Activated T-cell treated with anti-CD3 and anti-CD28 coated beads, Interleukin-2, amount 50 U/mL, for 1 hour (primary cell): ENCODE measurements at regions not wholly inside any gene's neighbourhood (a gene's known extent, or its start where the extent isn't known, plus 50 kb on each side); places are given as distances from the start of the nearest gene placed in this dataset.
"Not testable (repeated sequence)": the region's sequence is repeated elsewhere in the genome, so short reads cannot be mapped to it uniquely, and the experiment has no call there.

Source experiments
- DNase-seq: peaks from one replicate; pipeline ENCODE4 v3.0.0-alpha.2; 2020

GRCh38 chr7:6939896-6940295, 113.8 kb upstream of the CCZ1B start:
- not testable (repeated sequence) for DNase-seq

- DNase-seq, result not testable (repeated sequence)
These were observed 120.8 kb upstream of the CCZ1B start for GRCh38 chr7:6946873-6947272.

- DNase-seq, result not testable (repeated sequence)
These were observed 124.2 kb upstream of the CCZ1B start for GRCh38 chr7:6950231-6950630.

GRCh38 chr7:6951553-6951952, 125.5 kb upstream of the CCZ1B start:
- DNase-seq, result not testable (repeated sequence)

- DNase-seq, result not testable (repeated sequence)
These were observed 127.2 kb upstream of the CCZ1B start for GRCh38 chr7:6953138-6953797.

GRCh38 chr7:6953798-6954181, 127.7 kb upstream of the CCZ1B start:
- DNase-seq, result not testable (repeated sequence)

GRCh38 chr7:6955385-6955784, 129.3 kb upstream of the CCZ1B start:
- DNase-seq, result not testable (repeated sequence)

GRCh38 chr7:6955990-6956566, 130.0 kb upstream of the CCZ1B start:
- DNase-seq, result not testable (repeated sequence)

- not testable (repeated sequence) for DNase-seq
These were observed 132.3 kb upstream of the CCZ1B start for GRCh38 chr7:6958371-6958770.

- DNase-seq, result not testable (repeated sequence)
These were observed 133.9 kb upstream of the CCZ1B start for GRCh38 chr7:6959942-6960341.

GRCh38 chr7:6962871-6963270, 136.8 kb upstream of the CCZ1B start:
- DNase-seq, result not testable (repeated sequence)

- peak; percentile 69 for DNase-seq
These were observed 139.0 kb upstream of the CCZ1B start for GRCh38 chr7:6965051-6965450.

GRCh38 chr7:6970180-6970579, 144.1 kb upstream of the CCZ1B start:
- not testable (repeated sequence) for DNase-seq

GRCh38 chr7:6974876-6975275, 148.8 kb upstream of the CCZ1B start:
- not testable (repeated sequence) for DNase-seq

- not testable (repeated sequence) for DNase-seq
These were observed 149.3 kb upstream of the CCZ1B start for GRCh38 chr7:6975346-6975745.

GRCh38 chr7:6977368-6977767, 151.3 kb upstream of the CCZ1B start:
- not testable (repeated sequence) for DNase-seq

- not testable (repeated sequence) for DNase-seq
These were observed 152.3 kb upstream of the CCZ1B start for GRCh38 chr7:6978326-6978725.

GRCh38 chr7:6979456-6979855, 153.4 kb upstream of the CCZ1B start:
- DNase-seq, result not testable (repeated sequence)

- DNase-seq, result not testable (repeated sequence)
These were observed 156.3 kb upstream of the CCZ1B start for GRCh38 chr7:6982375-6982774.

GRCh38 chr7:6986892-6987291, 160.8 kb upstream of the CCZ1B start:
- not testable (repeated sequence) for DNase-seq

GRCh38 chr7:6988608-6989007, 162.5 kb upstream of the CCZ1B start:
- DNase-seq, result not testable (repeated sequence)

GRCh38 chr7:6989968-6990367, 163.9 kb upstream of the CCZ1B start:
- DNase-seq, result not testable (repeated sequence)

GRCh38 chr7:6990426-6991152, 164.5 kb upstream of the CCZ1B start:
- DNase-seq, result not testable (repeated sequence)

GRCh38 chr7:6991169-6991611, 165.1 kb upstream of the CCZ1B start:
- DNase-seq, result peak; percentile 45
